Choroid plexus epithelial cell (primary cell): ENCODE measurements at regions not wholly inside any gene's neighbourhood (a gene's known extent, or its start where the extent isn't known, plus 50 kb on each side); places are given as distances from the start of the nearest gene placed in this dataset.

Source experiments
- DNase-seq: peaks from one replicate; pipeline ENCODE4 v3.0.0-alpha.2; 2010; ENCODE audit warnings: low read depth
- H3K4me3 ChIP-seq: 2 replicates; pipeline ENCODE4 v1.5.1; 2011; ENCODE audit warnings: low read depth, mild to moderate bottlenecking, control low read depth, low read length, moderate library complexity
- CTCF ChIP-seq: conservative IDR thresholded peaks from 2 replicates; pipeline ENCODE4 v1.5.1; 2011; ENCODE audit warnings: low read depth, mild to moderate bottlenecking, control low read depth, inconsistent platforms, low read length, moderate library complexity

- no peak overlapping the region for H3K4me3 ChIP-seq
- DNase-seq, result no peak
- TF ChIP-seq CTCF, result no peak
Measured at GRCh38 chr6:117137711-117138110, 127.6 kb upstream of the VGLL2 start.

- TF ChIP-seq CTCF, result no peak
Measured at GRCh38 chr6:117138425-117138824, 126.9 kb upstream of the VGLL2 start.

GRCh38 chr6:117138920-117139319 is 126.4 kb upstream of the VGLL2 start:
- DNase-seq, result no peak

More at GRCh38 chr6:117138425-117138824, 126.9 kb upstream of the VGLL2 start:
- no peak for DNase-seq
- H3K4me3 ChIP-seq, result no peak overlapping the region

GRCh38 chr6:117142142-117142541 is 123.2 kb upstream of the VGLL2 start:
- no peak for TF ChIP-seq CTCF
- H3K4me3 ChIP-seq, result no peak overlapping the region
- DNase-seq, result no peak

More at GRCh38 chr6:117138920-117139319, 126.4 kb upstream of the VGLL2 start:
- H3K4me3 ChIP-seq, result no peak overlapping the region
- TF ChIP-seq CTCF, result no peak

DNA sequence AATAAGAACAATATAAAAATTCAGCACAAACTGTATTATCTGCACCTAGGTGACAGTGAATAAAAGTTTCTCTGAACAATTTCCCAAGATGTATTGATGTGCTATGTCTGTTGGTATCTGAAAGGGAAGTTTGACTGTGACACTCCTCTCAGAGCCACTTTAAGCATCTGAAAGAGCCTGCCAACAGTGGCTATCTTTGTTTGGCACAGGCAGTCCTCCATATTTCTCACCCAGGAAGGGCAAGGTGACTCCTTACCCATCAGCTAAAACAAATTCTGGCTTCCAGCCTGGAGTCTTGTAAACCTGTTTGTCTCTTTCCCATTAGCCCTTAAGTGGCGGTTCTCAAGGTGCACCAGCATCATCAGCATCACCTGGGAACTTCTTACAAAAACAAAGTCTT is 122.4 kb upstream of the VGLL2 start:
- DNase-seq, result no peak
- no peak for TF ChIP-seq CTCF
- no peak overlapping the region for H3K4me3 ChIP-seq

GRCh38 chr6:117143647-117144046 is 121.7 kb upstream of the VGLL2 start:
- no peak for TF ChIP-seq CTCF

DNA sequence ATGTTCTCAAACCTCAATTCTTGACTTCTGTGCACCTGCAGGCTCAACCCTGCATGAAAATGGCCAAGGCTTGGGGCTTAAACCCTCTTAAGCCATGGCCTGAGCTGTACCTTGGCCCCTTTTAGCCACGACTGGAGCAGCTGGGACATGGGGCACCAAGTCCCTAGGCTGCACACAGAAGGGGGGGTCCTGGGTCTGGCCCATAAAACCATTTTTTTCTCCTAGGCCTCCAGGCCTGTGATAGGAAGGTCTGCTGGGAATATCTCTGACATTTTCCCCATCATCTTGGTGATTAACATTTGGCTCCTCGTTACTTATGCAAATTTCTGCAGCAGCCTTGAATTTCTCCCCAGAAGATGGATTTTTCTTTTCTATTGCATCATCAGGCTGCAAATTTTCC is 119.4 kb upstream of the VGLL2 start:
- H3K4me3 ChIP-seq, result no peak overlapping the region
- TF ChIP-seq CTCF, result no peak
- DNase-seq, result no peak

More at GRCh38 chr6:117143647-117144046, 121.7 kb upstream of the VGLL2 start:
- no peak for DNase-seq
- no peak overlapping the region for H3K4me3 ChIP-seq
